Neuronal stem cell (in vitro differentiated cells): ENCODE measurements at regions not wholly inside any gene's neighbourhood (a gene's known extent, or its start where the extent isn't known, plus 50 kb on each side); places are given as distances from the start of the nearest gene placed in this dataset.

Experiments
- DNase-seq: peaks from one replicate; pipeline ENCODE4 v3.0.0-alpha.2; 2013; ENCODE audit warnings: low spot score
- H2AFZ ChIP-seq: one replicate; pipeline ENCODE4 v1.6.1; 2013; ENCODE audit warnings: mild to moderate bottlenecking, low read length, inconsistent platforms
- H2AK5ac ChIP-seq: 2 replicates; pipeline ENCODE4 v1.6.1; 2013; ENCODE audit warnings: low read depth, mild to moderate bottlenecking, inconsistent platforms, low read length, moderate library complexity, mixed read lengths
- H2BK120ac ChIP-seq: 2 replicates; pipeline ENCODE4 v1.6.1; 2013; ENCODE audit warnings: low read depth, mild to moderate bottlenecking, inconsistent platforms, low read length, moderate library complexity, mixed read lengths
- H2BK12ac ChIP-seq: one replicate; pipeline ENCODE4 v1.6.1; 2013; ENCODE audit warnings: low read length, inconsistent platforms
- H2BK15ac ChIP-seq: 2 replicates; pipeline ENCODE4 v1.6.1; 2013; ENCODE audit warnings: mild to moderate bottlenecking, low read length, inconsistent platforms, mixed read lengths
- H2BK5ac ChIP-seq: one replicate; pipeline ENCODE4 v1.6.1; 2013; ENCODE audit warnings: inconsistent platforms, mild to moderate bottlenecking, low read length, moderate library complexity
- H3K14ac ChIP-seq: one replicate; pipeline ENCODE4 v1.6.1; 2013; ENCODE audit warnings: low read length, inconsistent platforms
- H3K18ac ChIP-seq: 2 replicates; pipeline ENCODE4 v1.6.1; 2013; ENCODE audit warnings: low read length, inconsistent platforms
- H3K23ac ChIP-seq: 2 replicates; pipeline ENCODE4 v1.6.1; 2013; ENCODE audit warnings: low read depth, mild to moderate bottlenecking, mixed read lengths, low read length, inconsistent platforms; ENCODE audit not compliant: poor library complexity
- H3K27ac ChIP-seq: replicated peaks from 3 replicates; pipeline ENCODE4 v1.5.1; 2013; ENCODE audit warnings: low read length, inconsistent platforms
- H3K27me3 ChIP-seq, 3 experiments: 2 replicates each; pipeline ENCODE4 v1.6.1; 2013; ENCODE audit warnings: low read length in 3 of 3, mild to moderate bottlenecking in 2 of 3, inconsistent platforms in 1 of 3, low read depth in 1 of 3, mixed read lengths in 1 of 3, moderate library complexity in 1 of 3; ENCODE audit not compliant: control insufficient read depth in 3 of 3, insufficient read depth in 3 of 3
- H3K36me3 ChIP-seq, 2 donors: replicated peaks in 1 of 2; 2 replicates each; pipeline ENCODE4 v1.6.1; 2013; ENCODE audit warnings: low read length in 2 of 2; ENCODE audit not compliant: control insufficient read depth in 2 of 2, insufficient read depth in 2 of 2
- H3K4ac ChIP-seq: 2 replicates; pipeline ENCODE4 v1.6.1; 2013; ENCODE audit warnings: inconsistent platforms, mild to moderate bottlenecking, low read length, moderate library complexity
- H3K4me1 ChIP-seq, 2 donors: 1 replicate in 1 of 2; 2 replicates in 1 of 2; pipeline ENCODE4 v1.6.1; 2013; ENCODE audit warnings: low read length in 2 of 2, low read depth in 1 of 2; ENCODE audit not compliant: control insufficient read depth in 2 of 2, insufficient read depth in 1 of 2
- H3K4me2 ChIP-seq: one replicate; pipeline ENCODE4 v1.6.1; 2013; ENCODE audit warnings: mild to moderate bottlenecking, low read length, inconsistent platforms; ENCODE audit not compliant: insufficient read depth, poor library complexity, severe bottlenecking
- H3K4me3 ChIP-seq, 2 donors: 2 replicates each; pipeline ENCODE4 v1.5.1; 2013; ENCODE audit warnings: low read length in 2 of 2, mild to moderate bottlenecking in 2 of 2, inconsistent platforms in 1 of 2, moderate library complexity in 1 of 2
- H3K79me1 ChIP-seq: one replicate; pipeline ENCODE4 v1.6.1; 2013; ENCODE audit warnings: low read depth, mild to moderate bottlenecking, inconsistent platforms, low read length, moderate library complexity
- H3K9ac ChIP-seq: one replicate; pipeline ENCODE4 v1.6.1; 2013; ENCODE audit warnings: mild to moderate bottlenecking, low read depth, low read length, inconsistent platforms; ENCODE audit not compliant: poor library complexity
- H3K9me3 ChIP-seq, 2 donors: replicated peaks in 1 of 2; 2 replicates each; pipeline versions ENCODE3 to v1.6.1; 2013; ENCODE audit warnings: low read length in 2 of 2, mild to moderate bottlenecking in 2 of 2, inconsistent platforms in 1 of 2, low read depth in 1 of 2, mixed read lengths in 1 of 2, moderate library complexity in 1 of 2; ENCODE audit not compliant: control insufficient read depth in 2 of 2, insufficient read depth in 1 of 2
- H4K8ac ChIP-seq: one replicate; pipeline ENCODE4 v1.6.1; 2013; ENCODE audit warnings: low read depth, mild to moderate bottlenecking, inconsistent platforms, low read length, moderate library complexity
- H4K91ac ChIP-seq: one replicate; pipeline ENCODE4 v1.6.1; 2013; ENCODE audit warnings: low read length, low read depth, mild to moderate bottlenecking, inconsistent platforms; ENCODE audit not compliant: poor library complexity
- WGBS, 2 donors: extraction: QIAGEN DNeasy Blood & Tissue Kit; methylation state at CpG; one replicate each; pipeline ENCODE4 v1.1.7; 2013; ENCODE audit warnings: missing lambda C conversion rate in 2 of 2, mixed read lengths in 1 of 2; ENCODE audit not compliant: insufficient read length in 2 of 2, insufficient replicate concordance in 1 of 2; ENCODE audit errors: extremely low coverage in 2 of 2; 5-methylcytosine and 5-hydroxymethylcytosine counted together

- H3K9me3 ChIP-seq, result peaks cover 0 to 2% of the 10 kb centered on the region in 2 donors
- no peaks in the 10 kb centered on the region for H3K4me1 ChIP-seq
- H3K23ac ChIP-seq, result no peak overlapping the region
- no peaks in the 10 kb centered on the region for H3K79me1 ChIP-seq
- no peak overlapping the region for H2AFZ ChIP-seq
- H2AK5ac ChIP-seq, result no peak overlapping the region
- no peak overlapping the region for H2BK15ac ChIP-seq
- H2BK120ac ChIP-seq, result no peak overlapping the region
- H3K4me2 ChIP-seq, result no peak overlapping the region
- no peak for DNase-seq
- no peak overlapping the region for H4K91ac ChIP-seq
- H3K27ac ChIP-seq, result no peak overlapping the region
- H3K4me3 ChIP-seq, result no peak overlapping the region
- H3K9ac ChIP-seq, result no peak overlapping the region
- H3K36me3 ChIP-seq, result no peaks in the 10 kb centered on the region
- no peak overlapping the region for H2BK5ac ChIP-seq
- no peak overlapping the region for H3K18ac ChIP-seq
- H3K14ac ChIP-seq, result no peak overlapping the region
- H2BK12ac ChIP-seq, result no peak overlapping the region
- H3K27me3 ChIP-seq, result peaks cover 0 to 7% (median 0%) of the 10 kb centered on the region in 3 experiments
- no peak overlapping the region for H4K8ac ChIP-seq
- WGBS, 2 donors, result no CpG with 5 or more reads among the region's 2 CpGs
- H3K4ac ChIP-seq, result no peak overlapping the region
Measured at GRCh38 chr1:175874081-175874480, 130.7 kb upstream of the TNR start.

- no peaks in the 10 kb centered on the region for H3K79me1 ChIP-seq
- H3K27ac ChIP-seq, result no peak overlapping the region
- WGBS, 2 donors, result no CpG with 5 or more reads among the region's 6 CpGs
- no peak overlapping the region for H3K4ac ChIP-seq
- no peak overlapping the region for H3K4me3 ChIP-seq
- H3K14ac ChIP-seq, result no peak overlapping the region
- no peaks in the 10 kb centered on the region for H3K36me3 ChIP-seq
- no peak overlapping the region for H3K4me2 ChIP-seq
- H3K9me3 ChIP-seq, result peaks cover 0 to 2% of the 10 kb centered on the region in 2 donors
- H3K27me3 ChIP-seq, result peaks cover 0 to 7% (median 0%) of the 10 kb centered on the region in 3 experiments
- no peak overlapping the region for H2AFZ ChIP-seq
- H2BK15ac ChIP-seq, result no peak overlapping the region
- no peak overlapping the region for H2BK12ac ChIP-seq
- no peak overlapping the region for H2AK5ac ChIP-seq
- no peak for DNase-seq
- no peak overlapping the region for H4K91ac ChIP-seq
- no peak overlapping the region for H3K23ac ChIP-seq
- H2BK120ac ChIP-seq, result no peak overlapping the region
- H4K8ac ChIP-seq, result no peak overlapping the region
- no peak overlapping the region for H2BK5ac ChIP-seq
- no peaks in the 10 kb centered on the region for H3K4me1 ChIP-seq
- H3K9ac ChIP-seq, result no peak overlapping the region
- no peak overlapping the region for H3K18ac ChIP-seq
Measured at GRCh38 chr1:175873290-175873935, 130.0 kb upstream of the TNR start.

DNA sequence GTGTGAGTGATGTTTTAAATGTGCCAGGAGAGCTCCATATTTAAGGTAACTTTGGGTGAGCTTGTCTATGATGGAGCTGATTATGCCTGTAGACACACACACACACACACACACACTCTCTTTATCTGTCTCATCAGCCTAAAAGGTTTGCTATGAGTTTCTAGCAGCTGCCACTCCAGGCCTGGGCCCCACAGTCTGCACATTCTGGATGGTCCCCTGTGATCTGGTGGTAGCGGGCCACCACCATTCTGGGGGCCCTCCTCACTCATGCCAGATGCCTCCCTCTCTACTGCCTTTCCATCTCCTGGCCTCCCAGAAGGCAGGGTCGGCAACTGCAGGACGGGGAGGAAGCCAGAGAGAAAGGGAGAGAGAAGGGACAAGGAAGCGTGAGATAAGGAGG is 129.2 kb upstream of the TNR start:
- H4K8ac ChIP-seq, result no peak overlapping the region
- H3K27ac ChIP-seq, result no peak overlapping the region
- no peak for DNase-seq
- no peak overlapping the region for H3K23ac ChIP-seq
- H2BK5ac ChIP-seq, result no peak overlapping the region
- H3K36me3 ChIP-seq, result no peaks in the 10 kb centered on the region
- no peak overlapping the region for H3K14ac ChIP-seq
- no peak overlapping the region for H2BK120ac ChIP-seq
- peaks cover 0 to 7% (median 0%) of the 10 kb centered on the region in 3 experiments for H3K27me3 ChIP-seq
- no peak overlapping the region for H3K4me3 ChIP-seq
- H3K9me3 ChIP-seq, result peaks cover 0 to 2% of the 10 kb centered on the region in 2 donors
- no peak overlapping the region for H2BK12ac ChIP-seq
- no peak overlapping the region for H2AK5ac ChIP-seq
- no peak overlapping the region for H2BK15ac ChIP-seq
- H3K4me2 ChIP-seq, result no peak overlapping the region
- no peak overlapping the region for H3K4ac ChIP-seq
- whole genome bisulfite sequencing, 2 donors, result no CpG with 5 or more reads among the region's 4 CpGs
- no peak overlapping the region for H3K9ac ChIP-seq
- no peak overlapping the region for H3K18ac ChIP-seq
- no peak overlapping the region for H4K91ac ChIP-seq
- no peaks in the 10 kb centered on the region for H3K4me1 ChIP-seq
- H2AFZ ChIP-seq, result no peak overlapping the region
- H3K79me1 ChIP-seq, result no peaks in the 10 kb centered on the region

GRCh38 chr1:175871647-175872046 is 128.3 kb upstream of the TNR start:
- Histone ChIP-seq H3K4me2 (no peak overlapping the region), H3K23ac (no peak overlapping the region), H4K91ac (no peak overlapping the region), H2AFZ (no peak overlapping the region), H3K36me3 (no peaks in the 10 kb centered on the region), H2BK12ac (no peak overlapping the region), H3K14ac (no peak overlapping the region), H3K4me1 (no peaks in the 10 kb centered on the region), H2BK120ac (no peak overlapping the region), H2AK5ac (no peak overlapping the region), H3K18ac (no peak overlapping the region), H3K27me3 (peaks cover 0 to 7% (median 0%) of the 10 kb centered on the region in 3 experiments), H3K9ac (no peak overlapping the region), H3K4ac (no peak overlapping the region), H4K8ac (no peak overlapping the region), H2BK15ac (no peak overlapping the region), H3K4me3 (no peak overlapping the region), H3K79me1 (no peaks in the 10 kb centered on the region), H2BK5ac (no peak overlapping the region), H3K9me3 (peaks cover 0 to 2% of the 10 kb centered on the region in 2 donors), H3K27ac (no peak overlapping the region)
- DNase-seq, result no peak
- WGBS, 2 donors, result no CpG with 5 or more reads among the region's 4 CpGs
